RWPE1 (cell line): ENCODE measurements at regions not wholly inside any gene's neighbourhood (a gene's known extent, or its start where the extent isn't known, plus 50 kb on each side); places are given as distances from the start of the nearest gene placed in this dataset.
A peak's percentile ranks its signal among the peaks of the same experiment; 100 is the strongest.

ENCODE experiments used
- CTCF ChIA-PET: fragments of 350-600 bp; sonication (Branson Sonifier 250); formaldehyde crosslinking; extraction: SDS; loops from one replicate; lab custom pipeline; 2021; lab: Yijun Ruan, JAX
- POLR2A ChIA-PET: fragments of 400-600 bp; formaldehyde crosslinking; extraction: SDS; loops from one replicate; lab custom pipeline; 2020; ENCODE audit warnings: antibody characterized with exemption; ENCODE audit not compliant: low non-redundant PET; lab: Yijun Ruan, JAX
- DNase-seq: peaks from one replicate; pipeline ENCODE4 v3.0.0; 2012; ENCODE audit warnings: low spot score
- H3K27ac ChIP-seq: fragments of 450-650 bp; 2 replicates; pipeline ENCODE4 v1.5.1; 2017
- CTCF ChIP-seq: fragments of 450-650 bp; conservative IDR thresholded peaks from 2 replicates; pipeline ENCODE4 v1.5.1; 2017; ENCODE audit warnings: low read depth, mild to moderate bottlenecking

DNA sequence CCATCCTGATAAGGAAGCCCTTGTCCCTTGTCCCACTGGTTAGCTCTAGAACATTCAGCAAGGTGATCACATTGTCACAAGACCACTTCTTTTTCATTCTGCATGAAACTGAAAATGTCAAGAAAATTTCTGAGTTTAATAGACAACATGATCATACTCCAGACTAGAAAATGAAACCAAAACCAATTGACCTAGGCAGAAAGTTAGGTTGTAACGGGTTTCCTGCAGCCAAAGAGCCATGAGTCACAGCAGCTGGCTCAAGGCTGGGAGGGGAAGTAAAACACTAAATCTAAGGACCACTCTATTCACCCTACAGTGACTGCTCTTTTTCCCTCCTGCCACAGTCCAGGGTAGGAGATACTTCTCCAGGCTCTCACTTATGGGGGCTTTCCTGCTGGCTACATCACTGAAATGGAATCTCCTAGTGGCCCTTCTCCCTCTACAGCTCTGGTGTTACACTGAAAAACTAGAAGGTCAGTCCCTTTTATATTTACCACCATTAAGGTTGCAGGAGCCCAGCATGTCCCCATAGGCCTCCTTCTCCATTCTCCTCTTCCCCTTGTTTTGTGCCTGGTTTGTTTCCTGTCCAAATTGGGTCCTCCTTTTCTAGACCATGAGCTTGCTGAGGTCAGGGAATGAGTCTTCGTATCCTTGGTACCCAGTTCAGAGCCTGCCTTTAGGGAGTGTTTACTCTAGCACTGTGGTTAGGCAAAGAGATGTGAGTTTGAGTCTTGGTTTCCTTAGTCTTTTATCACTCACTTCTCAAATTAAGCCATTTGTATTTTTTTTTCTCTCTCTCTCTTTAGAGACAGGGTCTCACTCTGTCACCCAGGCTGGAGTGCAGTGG is 236.5 kb upstream of the JUN start:
- no peak for TF ChIP-seq CTCF
- ChIA-PET CTCF (interaction anchor here (0.6 kb wide), 1 partner anchor 212 kb away, joined by 3 read pairs; no protein-coding TSS in a partner anchor), POLR2A (no interaction called here)
- peak; percentile 73 for DNase-seq
- no peak overlapping the region for H3K27ac ChIP-seq

DNA sequence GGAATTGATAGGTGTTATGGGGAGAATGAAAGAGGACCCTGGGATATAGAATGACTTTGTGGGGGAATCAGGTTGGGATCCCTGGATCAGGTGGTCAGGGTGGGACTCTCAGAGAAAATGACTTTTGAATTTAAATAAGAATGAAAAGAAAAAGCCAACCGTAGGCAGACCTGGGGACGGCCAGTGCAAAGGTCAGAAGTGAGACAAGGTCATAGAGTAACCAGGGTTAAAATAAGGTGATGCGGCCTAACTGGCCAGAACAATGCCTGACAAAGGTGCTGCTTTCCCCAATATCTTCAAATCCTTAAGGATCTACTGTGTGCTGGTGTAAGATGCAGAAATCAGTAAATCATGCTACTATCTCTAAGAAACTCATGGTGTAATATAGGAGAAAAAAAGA is 238.4 kb upstream of the JUN start:
- no peak overlapping the region for H3K27ac ChIP-seq
- no peak for DNase-seq
- ChIA-PET CTCF (interaction anchor here (0.6 kb wide), 1 partner anchor 24 kb away, joined by 3 read pairs; no protein-coding TSS in a partner anchor), POLR2A (no interaction called here)
- no peak for TF ChIP-seq CTCF

DNA sequence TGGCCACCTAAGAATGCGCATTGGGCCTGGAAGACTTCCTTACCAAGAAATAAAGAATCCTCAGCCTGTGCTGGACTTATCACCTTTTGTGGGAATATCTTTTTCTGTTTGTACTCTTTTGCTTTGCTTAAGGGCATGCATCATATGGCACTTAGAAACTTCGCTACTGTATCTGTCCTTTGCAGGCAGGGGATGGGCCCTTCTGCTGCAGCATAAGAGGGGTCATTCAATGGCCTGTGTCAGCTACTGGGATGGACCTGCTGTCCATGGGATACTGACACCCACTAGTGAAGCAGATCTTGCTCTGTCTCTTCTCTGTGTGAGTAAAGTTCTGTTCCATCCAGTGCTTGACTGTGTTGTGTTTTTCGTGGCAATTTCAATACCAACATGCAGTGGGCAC is 239.0 kb upstream of the JUN start:
- ChIA-PET CTCF (no interaction called here), POLR2A (no interaction called here)
- no peak for DNase-seq
- no peak overlapping the region for H3K27ac ChIP-seq
- TF ChIP-seq CTCF = no peak

- H3K27ac ChIP-seq = no peak overlapping the region
- CTCF ChIA-PET = interaction anchor here (0.5 kb wide), 1 partner anchor 31 kb away, joined by 3 read pairs; no protein-coding TSS in a partner anchor
- no peak for DNase-seq
These were observed 241.4 kb upstream of the JUN start for GRCh38 chr1:59025201-59025600.

GRCh38 chr1:59025898-59026426 is 242.1 kb upstream of the JUN start:
- POLR2A ChIA-PET = no interaction called here

More at GRCh38 chr1:59025201-59025600, 241.4 kb upstream of the JUN start:
- POLR2A ChIA-PET = no interaction called here
- TF ChIP-seq CTCF = no peak

GRCh38 chr1:59026472-59026948 is 242.7 kb upstream of the JUN start:
- CTCF ChIA-PET = no interaction called here

More at GRCh38 chr1:59025898-59026426, 242.1 kb upstream of the JUN start:
- no peak for TF ChIP-seq CTCF
- no peak for DNase-seq
- CTCF ChIA-PET = no interaction called here
- H3K27ac ChIP-seq = no peak overlapping the region

More at GRCh38 chr1:59026472-59026948, 242.7 kb upstream of the JUN start:
- POLR2A ChIA-PET = no interaction called here
- no peak overlapping the region for H3K27ac ChIP-seq
- TF ChIP-seq CTCF = no peak
- no peak for DNase-seq
